ENCODE measurements at regions not wholly inside any gene's neighbourhood (a gene's known extent, or its start where the extent isn't known, plus 50 kb on each side); places are given as distances from the start of the nearest gene placed in this dataset.

GRCh38 chr12:17304503-17305347 is 698.8 kb upstream of the LMO3 start:
- ChIA-PET POLR2A (no interaction called here), CTCF (no interaction called here)
- no peaks in the 10 kb centered on the region for H3K9me3 ChIP-seq (ENCODE audit: control insufficient read depth, insufficient read depth, low read depth, low read length)
- ATAC-seq (no peak), DNase-seq (ENCODE audit: low read depth, low spot score) (no peak)
- H3K36me3 ChIP-seq (ENCODE audit: control insufficient read depth, insufficient read depth, low read length), result no peaks in the 10 kb centered on the region
- H3K27me3 ChIP-seq (ENCODE audit: control insufficient read depth, insufficient read depth, low read length), result no peaks in the 10 kb centered on the region
- BruUV-seq (replicated peaks), result no TSS peak
- no peak overlapping the region for H3K4me3 ChIP-seq (ENCODE audit: low read depth in 2 of 2, low read length in 2 of 2)
- no peaks in the 10 kb centered on the region for H3K4me1 ChIP-seq (ENCODE audit: control insufficient read depth, insufficient read depth, low read length)
- H3K27ac ChIP-seq (ENCODE audit: low read length), result no peak overlapping the region
- in situ Hi-C loops (cut with HindIII; ENCODE audit: low pct_unique_long_range_greater_than_20kb, low sequenced_read_pairs), result no loop called here
- TF ChIP-seq, protein P1, sequence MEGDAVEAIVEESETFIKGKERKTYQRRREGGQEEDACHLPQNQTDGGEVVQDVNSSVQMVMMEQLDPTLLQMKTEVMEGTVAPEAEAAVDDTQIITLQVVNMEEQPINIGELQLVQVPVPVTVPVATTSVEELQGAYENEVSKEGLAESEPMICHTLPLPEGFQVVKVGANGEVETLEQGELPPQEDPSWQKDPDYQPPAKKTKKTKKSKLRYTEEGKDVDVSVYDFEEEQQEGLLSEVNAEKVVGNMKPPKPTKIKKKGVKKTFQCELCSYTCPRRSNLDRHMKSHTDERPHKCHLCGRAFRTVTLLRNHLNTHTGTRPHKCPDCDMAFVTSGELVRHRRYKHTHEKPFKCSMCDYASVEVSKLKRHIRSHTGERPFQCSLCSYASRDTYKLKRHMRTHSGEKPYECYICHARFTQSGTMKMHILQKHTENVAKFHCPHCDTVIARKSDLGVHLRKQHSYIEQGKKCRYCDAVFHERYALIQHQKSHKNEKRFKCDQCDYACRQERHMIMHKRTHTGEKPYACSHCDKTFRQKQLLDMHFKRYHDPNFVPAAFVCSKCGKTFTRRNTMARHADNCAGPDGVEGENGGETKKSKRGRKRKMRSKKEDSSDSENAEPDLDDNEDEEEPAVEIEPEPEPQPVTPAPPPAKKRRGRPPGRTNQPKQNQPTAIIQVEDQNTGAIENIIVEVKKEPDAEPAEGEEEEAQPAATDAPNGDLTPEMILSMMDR (IDR thresholded peaks at IDR 0.05), result no peak
- no peak for TF ChIP-seq REST (IDR thresholded peaks at IDR 0.05; ENCODE audit: insufficient read depth in 1 of 2, low read depth in 2 of 2, low read length in 1 of 2)
- TF ChIP-seq TCF7L2 (IDR thresholded peaks at IDR 0.05; ENCODE audit: low read depth, low read length), result no peak
- TF ChIP-seq SIN3A (IDR thresholded peaks at IDR 0.05; ENCODE audit: borderline replicate concordance, insufficient read depth, low read depth, low read length), result no peak
- TF ChIP-seq POLR2AphosphoS5 (IDR thresholded peaks at IDR 0.05; ENCODE audit: low read depth, low read length), result no peak
- intact Hi-C loops (cut with micrococcal nuclease; ENCODE audit: unreplicated experiment), result no loop called here

GRCh38 chr12:17302001-17302400 is 696.0 kb upstream of the LMO3 start:
- H3K27me3 ChIP-seq (ENCODE audit: control insufficient read depth, insufficient read depth, low read length), result no peaks in the 10 kb centered on the region
- TF ChIP-seq REST (IDR thresholded peaks at IDR 0.05; ENCODE audit: insufficient read depth in 1 of 2, low read depth in 2 of 2, low read length in 1 of 2), result no peak
- TF ChIP-seq, protein P1 (IDR thresholded peaks at IDR 0.05), result no peak
- TF ChIP-seq SIN3A (IDR thresholded peaks at IDR 0.05; ENCODE audit: borderline replicate concordance, insufficient read depth, low read depth, low read length), result no peak
- DNase-seq (ENCODE audit: low read depth, low spot score), result no peak
- intact Hi-C loops (cut with micrococcal nuclease; ENCODE audit: unreplicated experiment) (no loop called here), in situ Hi-C loops (cut with HindIII; ENCODE audit: low pct_unique_long_range_greater_than_20kb, low sequenced_read_pairs) (no loop called here)
- H3K4me3 ChIP-seq (ENCODE audit: low read depth in 2 of 2, low read length in 2 of 2), result no peak overlapping the region
- H3K36me3 ChIP-seq (ENCODE audit: control insufficient read depth, insufficient read depth, low read length), result no peaks in the 10 kb centered on the region
- ChIA-PET POLR2A (no interaction called here), CTCF (no interaction called here)
- no TSS peak for BruUV-seq (replicated peaks)
- no peaks in the 10 kb centered on the region for H3K9me3 ChIP-seq (ENCODE audit: control insufficient read depth, insufficient read depth, low read depth, low read length)
- no peak for ATAC-seq
- H3K4me1 ChIP-seq (ENCODE audit: control insufficient read depth, insufficient read depth, low read length), result no peaks in the 10 kb centered on the region
- no peak overlapping the region for H3K27ac ChIP-seq (ENCODE audit: low read length)

Data from Panc1 (cell line).